A172 (cell line): ENCODE measurements at regions not wholly inside any gene's neighbourhood (a gene's known extent, or its start where the extent isn't known, plus 50 kb on each side); places are given as distances from the start of the nearest gene placed in this dataset.
A peak's percentile ranks its signal among the peaks of the same experiment; 100 is the strongest.

Experiments used
- DNase-seq: peaks from one replicate; pipeline ENCODE4 v3.0.0-alpha.2; 2015; ENCODE audit warnings: low spot score

GRCh38 chr6:40312213-40313015, 274.8 kb downstream of the LRFN2 start:
- DNase-seq = no peak

- peak; percentile 8 for DNase-seq
These were observed 278.4 kb downstream of the LRFN2 start for GRCh38 chr6:40308533-40309306.

- DNase-seq = no peak
These were observed 279.5 kb downstream of the LRFN2 start for GRCh38 chr6:40307712-40308111.

- DNase-seq = no peak
These were observed 284.2 kb downstream of the LRFN2 start for GRCh38 chr6:40302856-40303454.

- no peak for DNase-seq
These were observed 287.5 kb downstream of the LRFN2 start for GRCh38 chr6:40299681-40300080.

- DNase-seq = no peak
These were observed 289.0 kb downstream of the LRFN2 start for GRCh38 chr6:40298207-40298606.

- DNase-seq = no peak
These were observed 291.8 kb downstream of the LRFN2 start for GRCh38 chr6:40295251-40295950.

- DNase-seq = no peak
These were observed 293.5 kb downstream of the LRFN2 start for GRCh38 chr6:40293460-40294185.

GRCh38 chr6:40293060-40293459, 294.1 kb downstream of the LRFN2 start:
- DNase-seq = no peak

GRCh38 chr6:40290816-40291215, 296.3 kb downstream of the LRFN2 start:
- no peak for DNase-seq

GRCh38 chr6:40288919-40289318, 298.2 kb downstream of the LRFN2 start:
- no peak for DNase-seq

GRCh38 chr6:40287296-40287850, 299.8 kb downstream of the LRFN2 start:
- DNase-seq = no peak

GRCh38 chr6:40286721-40287120, 300.4 kb downstream of the LRFN2 start:
- no peak for DNase-seq

- no peak for DNase-seq
These were observed 301.2 kb downstream of the LRFN2 start for GRCh38 chr6:40285996-40286395.

GRCh38 chr6:40285535-40285934, 301.6 kb downstream of the LRFN2 start:
- DNase-seq = no peak

- DNase-seq = no peak
These were observed 304.2 kb downstream of the LRFN2 start for GRCh38 chr6:40282986-40283385.

- DNase-seq = no peak
These were observed 305.8 kb downstream of the LRFN2 start for GRCh38 chr6:40281402-40281801.

GRCh38 chr6:40280231-40280630, 306.9 kb downstream of the LRFN2 start:
- no peak for DNase-seq

GRCh38 chr6:40276141-40276540, 311.0 kb downstream of the LRFN2 start:
- DNase-seq = no peak

- DNase-seq = no peak
These were observed 313.1 kb downstream of the LRFN2 start for GRCh38 chr6:40274058-40274457.

GRCh38 chr6:40268614-40269013, 318.6 kb downstream of the LRFN2 start:
- no peak for DNase-seq
